PC-3 (cell line): ENCODE measurements at regions not wholly inside any gene's neighbourhood (a gene's known extent, or its start where the extent isn't known, plus 50 kb on each side); places are given as distances from the start of the nearest gene placed in this dataset.

Experiments
- ATAC-seq: fragments of 200-7000 bp; cut with Tn5 transposase; 2 replicates; pipeline ENCODE4 v1.9.1; 2020; ENCODE audit warnings: mild to moderate bottlenecking, moderate library complexity
- BruUV-seq: library from RNA; stranded (reverse); fragments of 400-500 nt; replicated peaks from 2 replicates; lab custom pipeline; 2021; lab: Mats Ljungman, UMichigan
- CTCF ChIA-PET: fragments of 300-600 bp; sonication (Branson Sonifier 250); formaldehyde crosslinking; loops from one replicate; lab custom pipeline; 2022; ENCODE audit warnings: antibody characterized with exemption; lab: Charles Lee
- POLR2A ChIA-PET: fragments of 300-600 bp; sonication (Branson Sonifier 250); formaldehyde crosslinking; loops from one replicate; lab custom pipeline; 2022; ENCODE audit warnings: antibody characterized with exemption; ENCODE audit not compliant: unreplicated experiment; lab: Charles Lee
- DNase-seq: peaks from one replicate; pipeline ENCODE4 v3.0.0-alpha.2; 2015
- H2AFZ ChIP-seq: fragments of 300-600 bp; sonication (generic); 2 replicates; pipeline ENCODE4 v1.6.0; 2016; ENCODE audit warnings: antibody characterized with exemption, low read length
- H3F3A ChIP-seq: fragments of 300-600 bp; sonication (generic); one replicate; pipeline ENCODE4 v1.6.0; 2017; ENCODE audit warnings: antibody characterized with exemption, low read length, control low read depth, mild to moderate bottlenecking; ENCODE audit not compliant: unreplicated experiment
- H3K27ac ChIP-seq: fragments of 300-600 bp; sonication (generic); 2 replicates; pipeline ENCODE4 v1.5.1; 2016; ENCODE audit warnings: mild to moderate bottlenecking, low read length
- H3K27me3 ChIP-seq: fragments of 300-600 bp; sonication (generic); 2 replicates; pipeline ENCODE4 v1.6.1; 2016; ENCODE audit warnings: low read length, mixed read lengths
- H3K36me3 ChIP-seq: fragments of 300-600 bp; sonication (generic); 2 replicates; pipeline ENCODE4 v1.6.1; 2016; ENCODE audit warnings: low read depth, mixed run types, low read length, mixed read lengths
- H3K4me1 ChIP-seq: fragments of 300-600 bp; sonication (generic); 2 replicates; pipeline ENCODE4 v1.5.1; 2016; ENCODE audit warnings: low read length; ENCODE audit not compliant: insufficient read depth
- H3K4me2 ChIP-seq: fragments of 300-600 bp; sonication (generic); 2 replicates; pipeline ENCODE4 v1.6.0; 2016; ENCODE audit warnings: low read length
- H3K4me3 ChIP-seq: fragments of 300-600 bp; sonication (generic); 2 replicates; pipeline ENCODE4 v1.5.1; 2016; ENCODE audit warnings: mild to moderate bottlenecking, low read length, mixed read lengths
- H3K79me2 ChIP-seq: fragments of 300-600 bp; sonication (generic); 2 replicates; pipeline ENCODE4 v1.6.1; 2017; ENCODE audit warnings: low read length, mixed read lengths
- H3K9ac ChIP-seq: fragments of 300-600 bp; sonication (generic); 2 replicates; pipeline ENCODE4 v1.6.0; 2016; ENCODE audit warnings: mild to moderate bottlenecking, low read length
- H3K9me2 ChIP-seq: fragments of 300-600 bp; sonication (generic); replicated peaks from 2 replicates; pipeline ENCODE4 v1.6.1; 2016; ENCODE audit warnings: mixed run types, low read length, mixed read lengths
- H3K9me3 ChIP-seq: fragments of 300-600 bp; sonication (generic); 2 replicates; pipeline ENCODE4 v1.6.1; 2016; ENCODE audit warnings: low read length, mixed read lengths
- H4K20me1 ChIP-seq: fragments of 300-600 bp; sonication (generic); 2 replicates; pipeline ENCODE4 v1.6.1; 2016; ENCODE audit warnings: low read length, mixed read lengths
- CTCF ChIP-seq: fragments of 300-600 bp; sonication (generic); conservative IDR thresholded peaks from 2 replicates; pipeline ENCODE4 v1.5.1; 2017; ENCODE audit warnings: antibody characterized with exemption, low read depth, mild to moderate bottlenecking, low read length
- EZH2 ChIP-seq: fragments of 300-600 bp; sonication (generic); IDR thresholded peaks from one replicate; pipeline ENCODE4 v1.6.1; 2017; ENCODE audit warnings: antibody characterized with exemption, mild to moderate bottlenecking, low read length; ENCODE audit not compliant: unreplicated experiment
- EZH2phosphoT487 ChIP-seq: fragments of 300-600 bp; sonication (generic); IDR thresholded peaks from 2 replicates; pipeline ENCODE4 v1.6.1; 2018; ENCODE audit warnings: mild to moderate bottlenecking, antibody characterized with exemption, low read length, borderline replicate concordance
- intact Hi-C: fragments of 100-400 bp; cut with micrococcal nuclease; formaldehyde crosslinking; loops from 2 replicates; pipeline ENCODE4 v1.9.0; 2023

- peaks cover under 1% of the 10 kb centered on the region for H3F3A ChIP-seq
- no TSS peak for BruUV-seq
- no peak overlapping the region for H3K4me2 ChIP-seq
- ATAC-seq (no peak), DNase-seq (no peak)
- no peak for TF ChIP-seq CTCF
- TF ChIP-seq EZH2 = no peak
- no peak for TF ChIP-seq EZH2phosphoT487
- H3K4me3 ChIP-seq = no peak overlapping the region
- ChIA-PET CTCF (no interaction called here), POLR2A (no interaction called here)
- H3K27me3 ChIP-seq = no peaks in the 10 kb centered on the region
- intact Hi-C loops = no loop called here
- no peak overlapping the region for H3K27ac ChIP-seq
- peaks cover 6% of the 10 kb centered on the region for H3K4me1 ChIP-seq
- H2AFZ ChIP-seq = no peak overlapping the region
- H4K20me1 ChIP-seq = no peaks in the 10 kb centered on the region
- no peaks in the 10 kb centered on the region for H3K79me2 ChIP-seq
- H3K9ac ChIP-seq = no peak overlapping the region
- H3K9me3 ChIP-seq = no peaks in the 10 kb centered on the region
- no peaks in the 10 kb centered on the region for H3K36me3 ChIP-seq
- no peaks in the 10 kb centered on the region for H3K9me2 ChIP-seq
These were observed 776.5 kb downstream of the ROBO2 start for GRCh38 chr3:77816366-77816765.

- Histone ChIP-seq H3K79me2 (no peaks in the 10 kb centered on the region), H3K27ac (peak overlapping the region; percentile 92), H3K36me3 (peaks cover 17% of the 10 kb centered on the region; the same call in 1 of the 2 replicates), H3F3A (peaks cover 7% of the 10 kb centered on the region), H2AFZ (peak overlapping the region; percentile 37), H3K4me2 (peak overlapping the region; percentile 52), H4K20me1 (no peaks in the 10 kb centered on the region), H3K27me3 (no peaks in the 10 kb centered on the region), H3K9me3 (peaks cover 19% of the 10 kb centered on the region), H3K4me1 (peaks cover 34% of the 10 kb centered on the region), H3K9me2 (no peaks in the 10 kb centered on the region), H3K9ac (peak overlapping the region; percentile 62), H3K4me3 (no peak overlapping the region)
- peak; percentile 99 for DNase-seq
- CTCF ChIA-PET = no interaction called here
- POLR2A ChIA-PET = no interaction called here
- intact Hi-C loops = loop anchor here (1.0 to 10.0 kb wide), 4 partner anchors 77 to 480 kb away; no protein-coding TSS in a partner anchor
- peak; percentile 92 for ATAC-seq
- no TSS peak for BruUV-seq
- TF ChIP-seq CTCF = 0 out of 2 replicates have a peak, but pooled peaks have one; percentile 20
- TF ChIP-seq EZH2 = no peak
- 0 out of 2 replicates have a peak, but pooled peaks have one; percentile 29 for TF ChIP-seq EZH2phosphoT487
These were observed 785.3 kb downstream of the ROBO2 start for GRCh38 chr3:77825001-77825827.

GRCh38 chr3:77835921-77836320 lies 796.0 kb downstream of the ROBO2 start:
- CTCF ChIA-PET = no interaction called here
- no peak for TF ChIP-seq CTCF
- no peaks in the 10 kb centered on the region for H3K79me2 ChIP-seq

More at GRCh38 chr3:77835921-77836320, 796.0 kb downstream of the ROBO2 start:
- no TSS peak for BruUV-seq
- H3K9me2 ChIP-seq = no peaks in the 10 kb centered on the region
- POLR2A ChIA-PET = no interaction called here
- no peak overlapping the region for H3K4me2 ChIP-seq
- no peaks in the 10 kb centered on the region for H3K36me3 ChIP-seq
- H3F3A ChIP-seq = peaks cover 3% of the 10 kb centered on the region
- H3K9ac ChIP-seq = no peak overlapping the region
- peak overlapping the region; percentile 29; the same call in 1 of the 2 replicates for H2AFZ ChIP-seq
- DNase-seq = no peak
- H3K4me3 ChIP-seq = no peak overlapping the region
- H3K9me3 ChIP-seq = no peaks in the 10 kb centered on the region
- ATAC-seq = no peak
- intact Hi-C loops = no loop called here
- no peaks in the 10 kb centered on the region for H3K4me1 ChIP-seq
- no peak overlapping the region for H3K27ac ChIP-seq
- no peaks in the 10 kb centered on the region for H4K20me1 ChIP-seq
- H3K27me3 ChIP-seq = no peaks in the 10 kb centered on the region
